Muscle layer of duodenum (tissue), 2 donors: ENCODE measurements at regions not wholly inside any gene's neighbourhood (a gene's known extent, or its start where the extent isn't known, plus 50 kb on each side); places are given as distances from the start of the nearest gene placed in this dataset.
"Not testable (repeated sequence)": the region's sequence is repeated elsewhere in the genome, so short reads cannot be mapped to it uniquely, and the experiment has no call there.

Experiments used
- H3K27ac ChIP-seq: one replicate; pipeline ENCODE4 v1.7.0; 2013; ENCODE audit warnings: mild to moderate bottlenecking, low read length
- H3K27me3 ChIP-seq: one replicate; pipeline ENCODE4 v1.7.0; 2013; ENCODE audit warnings: low read depth, mild to moderate bottlenecking, control low read depth, low read length
- H3K36me3 ChIP-seq, 2 donors: one replicate each; pipeline ENCODE4 v1.7.0; 2013; ENCODE audit warnings: low read length in 2 of 2, control low read depth in 1 of 2, mild to moderate bottlenecking in 1 of 2; ENCODE audit not compliant: insufficient read depth in 2 of 2, control insufficient read depth in 1 of 2
- H3K4me1 ChIP-seq, 2 donors: one replicate each; pipeline ENCODE4 v1.7.0; 2013; ENCODE audit warnings: low read length in 2 of 2, mild to moderate bottlenecking in 2 of 2, control low read depth in 1 of 2, moderate library complexity in 1 of 2; ENCODE audit not compliant: insufficient read depth in 2 of 2, control insufficient read depth in 1 of 2
- H3K4me3 ChIP-seq, 2 donors: one replicate each; pipeline ENCODE4 v1.7.0; 2013; ENCODE audit warnings: low read length in 2 of 2, low read depth in 1 of 2, mild to moderate bottlenecking in 1 of 2
- H3K9me3 ChIP-seq, 2 donors: one replicate each; pipeline ENCODE4 v1.7.0; 2013; ENCODE audit warnings: low read length in 2 of 2, control low read depth in 1 of 2, mild to moderate bottlenecking in 1 of 2; ENCODE audit not compliant: control insufficient read depth in 1 of 2
- donor health status: healthy.

DNA sequence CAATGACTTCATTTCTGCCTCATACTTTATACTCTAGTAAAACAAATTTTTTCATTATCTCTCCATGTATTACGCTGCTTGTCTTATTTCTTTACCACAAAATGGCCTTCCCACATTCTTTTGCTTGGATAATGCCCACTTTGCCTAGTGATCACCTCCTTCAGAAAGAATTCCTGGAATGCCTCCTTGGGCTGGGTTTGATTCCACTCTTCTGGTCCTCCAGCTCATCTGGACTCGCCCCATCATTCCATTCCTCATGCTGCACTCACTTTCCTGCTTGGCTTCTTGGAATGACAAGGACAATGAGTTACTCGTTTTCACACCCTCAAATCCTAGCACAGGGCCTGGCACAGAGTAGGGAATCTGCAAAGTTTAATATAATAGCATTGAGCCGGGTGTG lies 475.1 kb upstream of the LARGE1 start:
- Histone ChIP-seq H3K4me3 (no peak overlapping the region), H3K27ac (no peak overlapping the region), H3K4me1 (no peaks in the 10 kb centered on the region), H3K9me3 (peaks cover 0 to 4% of the 10 kb centered on the region in 2 donors), H3K36me3 (no peaks in the 10 kb centered on the region), H3K27me3 (no peaks in the 10 kb centered on the region)

GRCh38 chr22:34403667-34404066 lies 483.4 kb upstream of the LARGE1 start:
- H3K36me3 ChIP-seq: no peaks in the 10 kb centered on the region
- no peak overlapping the region for H3K27ac ChIP-seq
- H3K4me3 ChIP-seq: no peak overlapping the region
- no peaks in the 10 kb centered on the region for H3K4me1 ChIP-seq
- no peaks in the 10 kb centered on the region for H3K27me3 ChIP-seq
- H3K9me3 ChIP-seq: no peaks in the 10 kb centered on the region

- Histone ChIP-seq H3K9me3 (no peaks in the 10 kb centered on the region), H3K4me1 (no peaks in the 10 kb centered on the region), H3K27ac (no peak overlapping the region), H3K4me3 (no peak overlapping the region), H3K27me3 (no peaks in the 10 kb centered on the region), H3K36me3 (no peaks in the 10 kb centered on the region)
Measured at GRCh38 chr22:34410111-34410510, 489.8 kb upstream of the LARGE1 start.

GRCh38 chr22:34414467-34415440 lies 494.5 kb upstream of the LARGE1 start:
- Histone ChIP-seq H3K9me3 (no peaks in the 10 kb centered on the region), H3K27me3 (no peaks in the 10 kb centered on the region), H3K4me1 (no peaks in the 10 kb centered on the region), H3K36me3 (no peaks in the 10 kb centered on the region), H3K4me3 (no peak overlapping the region), H3K27ac (no peak overlapping the region)

- H3K27ac ChIP-seq: no peak overlapping the region
- H3K27me3 ChIP-seq: no peaks in the 10 kb centered on the region
- no peaks in the 10 kb centered on the region for H3K36me3 ChIP-seq
- no peak overlapping the region for H3K4me3 ChIP-seq
- no peaks in the 10 kb centered on the region for H3K4me1 ChIP-seq
- no peaks in the 10 kb centered on the region for H3K9me3 ChIP-seq
Measured at GRCh38 chr22:34416022-34416860, 496.0 kb upstream of the LARGE1 start.

DNA sequence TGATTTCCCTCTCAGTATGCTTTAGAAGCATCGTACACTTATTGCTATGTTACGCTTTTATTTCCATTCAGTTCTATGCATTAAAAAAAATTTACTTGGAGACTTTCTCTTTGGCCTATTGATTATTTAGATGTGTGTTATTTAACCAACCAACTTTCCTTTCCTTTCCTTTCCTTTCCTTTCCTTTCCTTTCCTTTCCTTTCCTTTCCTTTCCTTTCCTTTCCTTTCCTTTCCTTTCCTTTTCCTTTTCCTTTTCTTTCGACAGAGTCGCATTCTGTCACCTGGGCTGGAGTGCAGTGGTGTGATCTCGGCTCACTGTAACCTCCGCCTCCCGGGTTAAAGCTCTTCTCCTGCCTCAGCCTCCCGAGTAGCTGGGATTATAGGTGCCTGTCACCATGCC lies 502.7 kb upstream of the LARGE1 start:
- not testable (repeated sequence) for H3K27me3 ChIP-seq, H3K9me3 ChIP-seq, H3K4me1 ChIP-seq, H3K36me3 ChIP-seq, H3K27ac ChIP-seq, H3K4me3 ChIP-seq

- no peaks in the 10 kb centered on the region for H3K9me3 ChIP-seq
- H3K27ac ChIP-seq: no peak overlapping the region
- no peaks in the 10 kb centered on the region for H3K27me3 ChIP-seq
- no peaks in the 10 kb centered on the region for H3K4me1 ChIP-seq
- no peaks in the 10 kb centered on the region for H3K36me3 ChIP-seq
- no peak overlapping the region for H3K4me3 ChIP-seq
Measured at GRCh38 chr22:34427436-34427835, 507.2 kb upstream of the LARGE1 start.

GRCh38 chr22:34427841-34428240 lies 507.6 kb upstream of the LARGE1 start:
- Histone ChIP-seq H3K27ac (no peak overlapping the region), H3K36me3 (no peaks in the 10 kb centered on the region), H3K4me3 (no peak overlapping the region), H3K27me3 (no peaks in the 10 kb centered on the region), H3K4me1 (no peaks in the 10 kb centered on the region), H3K9me3 (no peaks in the 10 kb centered on the region)

GRCh38 chr22:34429314-34429713 lies 509.0 kb upstream of the LARGE1 start:
- no peaks in the 10 kb centered on the region for H3K9me3 ChIP-seq
- H3K4me3 ChIP-seq: no peak overlapping the region
- H3K36me3 ChIP-seq: no peaks in the 10 kb centered on the region
- H3K27ac ChIP-seq: no peak overlapping the region
- no peaks in the 10 kb centered on the region for H3K27me3 ChIP-seq
- no peaks in the 10 kb centered on the region for H3K4me1 ChIP-seq

DNA sequence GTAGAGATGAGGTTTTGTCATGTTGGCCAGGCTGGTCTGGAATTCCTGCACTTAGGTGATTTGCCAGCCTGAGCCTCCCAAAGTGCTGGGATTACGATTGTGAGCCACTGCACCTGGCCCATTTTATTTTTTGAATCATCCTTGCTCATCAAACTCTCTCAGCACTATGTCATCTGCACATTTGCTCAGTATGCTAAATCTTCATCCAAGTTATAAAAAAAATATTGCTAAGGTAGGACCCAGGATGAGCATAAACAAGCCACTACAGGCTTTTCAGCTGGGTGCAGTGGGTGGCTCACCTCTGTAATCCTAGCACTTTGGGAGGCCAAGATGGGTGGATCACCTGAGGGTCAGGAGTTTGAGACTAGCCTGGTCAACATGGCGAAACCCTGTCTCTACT lies 510.1 kb upstream of the LARGE1 start:
- Histone ChIP-seq H3K27ac (no peak overlapping the region), H3K27me3 (no peaks in the 10 kb centered on the region), H3K4me3 (no peak overlapping the region), H3K4me1 (no peaks in the 10 kb centered on the region), H3K36me3 (no peaks in the 10 kb centered on the region), H3K9me3 (no peaks in the 10 kb centered on the region)

GRCh38 chr22:34434371-34434770 lies 514.1 kb upstream of the LARGE1 start:
- Histone ChIP-seq H3K36me3 (no peaks in the 10 kb centered on the region), H3K27me3 (no peaks in the 10 kb centered on the region), H3K27ac (no peak overlapping the region), H3K4me3 (no peak overlapping the region), H3K9me3 (no peaks in the 10 kb centered on the region), H3K4me1 (no peaks in the 10 kb centered on the region)
